C4-2B (cell line): ENCODE measurements at regions not wholly inside any gene's neighbourhood (a gene's known extent, or its start where the extent isn't known, plus 50 kb on each side); places are given as distances from the start of the nearest gene placed in this dataset.

Experiments
- H3K27ac ChIP-seq: fragments of 450-650 bp; 2 replicates; pipeline ENCODE4 v1.5.1; 2017
- CTCF ChIP-seq: fragments of 450-650 bp; conservative IDR thresholded peaks from 2 replicates; pipeline ENCODE4 v1.5.1; 2017; ENCODE audit warnings: mild to moderate bottlenecking
- ZFX ChIP-seq: fragments of 450-650 bp; IDR thresholded peaks from 2 replicates; pipeline ENCODE4 v1.6.1; 2017

DNA sequence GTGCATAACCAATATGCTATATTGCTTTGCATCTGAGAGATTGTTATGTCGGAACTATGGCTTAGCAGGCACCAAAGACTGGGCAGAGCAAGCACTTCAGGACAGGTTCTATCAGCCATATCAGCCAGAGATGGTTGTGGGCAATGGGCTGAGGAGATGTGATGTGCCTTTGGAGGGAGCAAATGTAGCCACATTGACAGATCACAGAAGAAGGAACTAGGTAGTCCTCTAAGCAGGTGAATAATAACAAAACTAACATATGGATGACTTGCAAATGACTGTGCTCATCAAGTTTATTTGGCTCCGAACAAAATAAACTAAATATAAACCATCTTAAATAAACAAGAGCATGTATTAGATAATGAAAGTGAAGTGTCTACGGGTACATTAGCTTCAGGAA is 291.7 kb downstream of the RMST start:
- TF ChIP-seq ZFX (no peak), CTCF (no peak)
- no peak overlapping the region for H3K27ac ChIP-seq

- H3K27ac ChIP-seq, result no peak overlapping the region
- TF ChIP-seq ZFX (no peak), CTCF (no peak)
These were observed 293.6 kb downstream of the RMST start for GRCh38 chr12:97756066-97756666.

- H3K27ac ChIP-seq, result no peak overlapping the region
- TF ChIP-seq ZFX (no peak), CTCF (no peak)
These were observed 294.1 kb downstream of the RMST start for GRCh38 chr12:97756741-97757140.

GRCh38 chr12:97757481-97758193 is 295.0 kb downstream of the RMST start:
- TF ChIP-seq CTCF, result no peak
- TF ChIP-seq ZFX, result no peak
- H3K27ac ChIP-seq, result no peak overlapping the region

- no peak for TF ChIP-seq CTCF
- no peak for TF ChIP-seq ZFX
- no peak overlapping the region for H3K27ac ChIP-seq
These were observed 295.5 kb downstream of the RMST start for GRCh38 chr12:97758194-97758501.

- TF ChIP-seq ZFX, result no peak
- TF ChIP-seq CTCF, result no peak
- H3K27ac ChIP-seq, result no peak overlapping the region
These were observed 296.0 kb downstream of the RMST start for GRCh38 chr12:97758586-97758985.

- no peak overlapping the region for H3K27ac ChIP-seq
- TF ChIP-seq CTCF (no peak), ZFX (no peak)
These were observed 298.0 kb downstream of the RMST start for GRCh38 chr12:97760601-97761000.
